HepG2 (cell line): ENCODE measurements at regions not wholly inside any gene's neighbourhood (a gene's known extent, or its start where the extent isn't known, plus 50 kb on each side); places are given as distances from the start of the nearest gene placed in this dataset.

Source experiments
- DPF2 ChIP-seq: sonication (generic); formaldehyde crosslinking; IDR thresholded peaks from 2 replicates; pipeline ENCODE4 v1.4.0; 2020; ENCODE audit warnings: mild to moderate bottlenecking, low read depth, missing genetic modification reagents, borderline replicate concordance
- FOSL1 ChIP-seq: sonication (generic); formaldehyde crosslinking; IDR thresholded peaks from 2 replicates; pipeline ENCODE4 v1.9.0; 2021; ENCODE audit warnings: missing genetic modification reagents, borderline replicate concordance
- HIC2 ChIP-seq: sonication (generic); formaldehyde crosslinking; IDR thresholded peaks from 2 replicates; pipeline ENCODE4 v1.9.0; 2022; ENCODE audit warnings: low read depth, missing genetic modification reagents
- RFX5 ChIP-seq: IDR thresholded peaks from 2 replicates; pipeline ENCODE4 v1.6.1; 2011; ENCODE audit warnings: low read depth, low read length, improper control_type of control experiment
- SAP130 ChIP-seq: IDR thresholded peaks from 2 replicates; pipeline ENCODE4 v1.6.1; 2016; ENCODE audit warnings: low read depth
- SIN3A ChIP-seq: IDR thresholded peaks from 2 replicates; pipeline ENCODE4 v1.6.1; 2011; ENCODE audit warnings: low read depth, mild to moderate bottlenecking, control low read depth, low read length, borderline replicate concordance
- ZC3H4 ChIP-seq: sonication (generic); formaldehyde crosslinking; IDR thresholded peaks from 2 replicates; pipeline ENCODE4 v1.4.0; 2020; ENCODE audit warnings: missing genetic modification reagents, borderline replicate concordance
- ZKSCAN8 ChIP-seq: IDR thresholded peaks from 2 replicates; pipeline ENCODE4 v1.6.1; 2016; ENCODE audit warnings: borderline replicate concordance, missing genetic modification reagents, missing compliant biosample characterization
- ZNF543 ChIP-seq: sonication (generic); formaldehyde crosslinking; IDR thresholded peaks from 2 replicates; pipeline ENCODE4 v1.4.0; 2020; ENCODE audit warnings: mild to moderate bottlenecking, missing genetic modification reagents
- ZNF761 ChIP-seq: sonication (generic); formaldehyde crosslinking; conservative IDR thresholded peaks from 2 replicates; pipeline ENCODE4 v1.4.0; 2020; ENCODE audit warnings: mild to moderate bottlenecking, missing genetic modification reagents
- TF ChIP-seq, protein P1 (sequence below): sonication (generic); formaldehyde crosslinking; IDR thresholded peaks from 2 replicates; pipeline ENCODE4 v1.5.0; 2020; ENCODE audit warnings: mild to moderate bottlenecking, missing genetic modification reagents, moderate library complexity
- TF ChIP-seq, protein P2 (sequence below): sonication (generic); formaldehyde crosslinking; IDR thresholded peaks from 2 replicates; pipeline ENCODE4 v1.5.0; 2020; ENCODE audit warnings: mild to moderate bottlenecking, missing genetic modification reagents

- no peak for TF ChIP-seq SAP130
- TF ChIP-seq, protein P1, sequence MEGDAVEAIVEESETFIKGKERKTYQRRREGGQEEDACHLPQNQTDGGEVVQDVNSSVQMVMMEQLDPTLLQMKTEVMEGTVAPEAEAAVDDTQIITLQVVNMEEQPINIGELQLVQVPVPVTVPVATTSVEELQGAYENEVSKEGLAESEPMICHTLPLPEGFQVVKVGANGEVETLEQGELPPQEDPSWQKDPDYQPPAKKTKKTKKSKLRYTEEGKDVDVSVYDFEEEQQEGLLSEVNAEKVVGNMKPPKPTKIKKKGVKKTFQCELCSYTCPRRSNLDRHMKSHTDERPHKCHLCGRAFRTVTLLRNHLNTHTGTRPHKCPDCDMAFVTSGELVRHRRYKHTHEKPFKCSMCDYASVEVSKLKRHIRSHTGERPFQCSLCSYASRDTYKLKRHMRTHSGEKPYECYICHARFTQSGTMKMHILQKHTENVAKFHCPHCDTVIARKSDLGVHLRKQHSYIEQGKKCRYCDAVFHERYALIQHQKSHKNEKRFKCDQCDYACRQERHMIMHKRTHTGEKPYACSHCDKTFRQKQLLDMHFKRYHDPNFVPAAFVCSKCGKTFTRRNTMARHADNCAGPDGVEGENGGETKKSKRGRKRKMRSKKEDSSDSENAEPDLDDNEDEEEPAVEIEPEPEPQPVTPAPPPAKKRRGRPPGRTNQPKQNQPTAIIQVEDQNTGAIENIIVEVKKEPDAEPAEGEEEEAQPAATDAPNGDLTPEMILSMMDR: no peak
- no peak for TF ChIP-seq HIC2 (CRISPR knock-in tag)
- TF ChIP-seq ZNF761: no peak
- no peak for TF ChIP-seq DPF2
- TF ChIP-seq, protein P2, sequence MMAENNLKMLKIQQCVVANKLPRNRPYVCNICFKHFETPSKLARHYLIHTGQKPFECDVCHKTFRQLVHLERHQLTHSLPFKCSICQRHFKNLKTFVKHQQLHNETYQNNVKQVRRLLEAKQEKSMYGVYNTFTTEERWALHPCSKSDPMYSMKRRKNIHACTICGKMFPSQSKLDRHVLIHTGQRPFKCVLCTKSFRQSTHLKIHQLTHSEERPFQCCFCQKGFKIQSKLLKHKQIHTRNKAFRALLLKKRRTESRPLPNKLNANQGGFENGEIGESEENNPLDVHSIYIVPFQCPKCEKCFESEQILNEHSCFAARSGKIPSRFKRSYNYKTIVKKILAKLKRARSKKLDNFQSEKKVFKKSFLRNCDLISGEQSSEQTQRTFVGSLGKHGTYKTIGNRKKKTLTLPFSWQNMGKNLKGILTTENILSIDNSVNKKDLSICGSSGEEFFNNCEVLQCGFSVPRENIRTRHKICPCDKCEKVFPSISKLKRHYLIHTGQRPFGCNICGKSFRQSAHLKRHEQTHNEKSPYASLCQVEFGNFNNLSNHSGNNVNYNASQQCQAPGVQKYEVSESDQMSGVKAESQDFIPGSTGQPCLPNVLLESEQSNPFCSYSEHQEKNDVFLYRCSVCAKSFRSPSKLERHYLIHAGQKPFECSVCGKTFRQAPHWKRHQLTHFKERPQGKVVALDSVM (CRISPR knock-in tag): no peak
- no peak for TF ChIP-seq FOSL1
- no peak for TF ChIP-seq ZNF543
- no peak for TF ChIP-seq ZC3H4 (CRISPR knock-in tag)
- TF ChIP-seq SIN3A: no peak
- TF ChIP-seq RFX5: no peak
- TF ChIP-seq ZKSCAN8 (CRISPR knock-in tag): no peak
These were observed 667.8 kb downstream of the NOVA1 start for GRCh38 chr14:25929881-25930615.
